ES-I3 (cell line): ENCODE measurements at regions not wholly inside any gene's neighbourhood (a gene's known extent, or its start where the extent isn't known, plus 50 kb on each side); places are given as distances from the start of the nearest gene placed in this dataset.

Experiments
- H3K36me3 ChIP-seq: 2 replicates; pipeline ENCODE4 v1.6.1; 2013; ENCODE audit warnings: mild to moderate bottlenecking, low read length, control low read depth, moderate library complexity; ENCODE audit not compliant: insufficient read depth
- H3K4me1 ChIP-seq: 2 replicates; pipeline ENCODE4 v1.6.1; 2013; ENCODE audit warnings: mild to moderate bottlenecking, control low read depth, low read length; ENCODE audit not compliant: insufficient read depth
- H3K9ac ChIP-seq: 2 replicates; pipeline ENCODE4 v1.6.1; 2013; ENCODE audit warnings: low read depth, mild to moderate bottlenecking, low read length, moderate library complexity
- H3K9me3 ChIP-seq: 2 replicates; pipeline ENCODE4 v1.6.1; 2013; ENCODE audit warnings: mild to moderate bottlenecking, low read length, moderate library complexity; ENCODE audit not compliant: control insufficient read depth, insufficient read depth

GRCh38 chr15:31570591-31570990 lies 244.0 kb downstream of the KLF13 start:
- Histone ChIP-seq H3K9me3 (no peaks in the 10 kb centered on the region), H3K36me3 (no peaks in the 10 kb centered on the region), H3K4me1 (no peaks in the 10 kb centered on the region), H3K9ac (no peak overlapping the region)

DNA sequence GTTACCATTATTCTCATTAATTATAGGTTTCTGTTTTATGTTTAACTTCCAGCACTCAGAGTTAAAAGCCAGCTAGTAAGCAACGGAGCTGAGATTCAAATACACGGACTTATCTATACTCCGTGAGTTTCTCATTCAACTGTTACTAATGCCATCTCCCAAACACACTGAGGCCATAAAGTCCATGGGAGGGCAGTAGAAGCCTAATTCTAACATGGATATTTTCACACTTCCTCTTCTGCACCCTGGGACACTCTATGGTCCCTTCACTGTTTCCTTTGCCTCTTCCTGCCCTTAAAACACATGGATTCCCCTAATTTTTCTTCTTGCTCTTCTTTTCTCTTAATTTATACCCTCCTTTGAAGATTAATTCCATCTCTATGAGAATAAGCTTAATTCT lies 245.0 kb downstream of the KLF13 start:
- Histone ChIP-seq H3K36me3 (no peaks in the 10 kb centered on the region), H3K9ac (no peak overlapping the region), H3K4me1 (peaks cover 3% of the 10 kb centered on the region; the same call in 1 of the 2 replicates), H3K9me3 (no peaks in the 10 kb centered on the region)

DNA sequence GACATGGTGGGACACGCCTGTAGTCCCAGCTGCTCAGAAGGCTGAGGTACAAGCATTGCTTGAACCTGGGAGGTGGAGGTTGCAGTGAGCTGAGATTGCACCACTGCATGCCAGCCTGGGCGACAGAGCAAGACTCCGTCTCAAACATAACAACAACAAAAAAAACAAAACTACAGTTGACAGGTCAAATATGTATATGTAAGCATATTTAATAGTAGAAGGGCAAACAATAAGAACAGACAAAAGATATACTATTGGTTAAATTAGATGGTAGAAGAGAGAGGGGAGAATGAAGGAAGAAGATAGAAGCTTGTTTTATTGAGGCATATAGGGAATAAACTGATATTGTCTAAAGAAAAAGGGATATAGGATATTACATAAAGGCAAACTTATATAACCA lies 247.1 kb downstream of the KLF13 start:
- Histone ChIP-seq H3K4me1 (peaks cover 9% of the 10 kb centered on the region; the same call in 1 of the 2 replicates), H3K9me3 (no peaks in the 10 kb centered on the region)

GRCh38 chr15:31574766-31575165 lies 248.1 kb downstream of the KLF13 start:
- peaks cover 9% of the 10 kb centered on the region; the same call in 1 of the 2 replicates for H3K4me1 ChIP-seq
- H3K9ac ChIP-seq, result no peak overlapping the region
- H3K36me3 ChIP-seq, result no peaks in the 10 kb centered on the region
- H3K9me3 ChIP-seq, result peaks cover under 1% of the 10 kb centered on the region; the same call in 1 of the 2 replicates

More for the DNA sequence above, 247.1 kb downstream of the KLF13 start:
- H3K9ac ChIP-seq, result no peak overlapping the region
- H3K36me3 ChIP-seq, result no peaks in the 10 kb centered on the region

- Histone ChIP-seq H3K36me3 (no peaks in the 10 kb centered on the region), H3K9ac (no peak overlapping the region), H3K4me1 (peaks cover 9% of the 10 kb centered on the region; the same call in 1 of the 2 replicates), H3K9me3 (peaks cover 4% of the 10 kb centered on the region; the same call in 1 of the 2 replicates)
Observed at GRCh38 chr15:31577108-31577507, 250.5 kb downstream of the KLF13 start.

DNA sequence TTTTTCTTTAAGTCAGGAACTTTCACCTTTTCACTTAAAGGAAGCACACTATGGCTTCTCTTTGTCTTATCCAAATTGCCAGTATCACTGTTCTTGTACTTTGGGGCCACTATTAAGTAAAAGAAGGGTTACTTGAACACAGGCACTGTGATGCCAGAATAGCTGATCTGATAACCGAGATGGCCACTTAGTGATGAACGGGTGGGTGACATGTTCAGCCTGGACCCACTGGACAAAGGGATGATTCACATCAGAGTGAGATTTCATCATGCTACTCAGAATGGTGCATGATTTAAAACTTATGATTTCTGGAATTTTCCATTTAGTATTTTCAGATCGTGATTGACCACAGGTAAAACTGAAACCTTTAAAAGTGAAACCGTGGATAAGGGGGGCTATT lies 252.6 kb downstream of the KLF13 start:
- H3K9ac ChIP-seq, result no peak overlapping the region
- H3K9me3 ChIP-seq, result peaks cover 4% of the 10 kb centered on the region; the same call in 1 of the 2 replicates
- H3K4me1 ChIP-seq, result peaks cover 9% of the 10 kb centered on the region; the same call in 1 of the 2 replicates
- no peaks in the 10 kb centered on the region for H3K36me3 ChIP-seq

- Histone ChIP-seq H3K9ac (no peak overlapping the region), H3K4me1 (peaks cover 9% of the 10 kb centered on the region; the same call in 1 of the 2 replicates), H3K9me3 (peaks cover 4% of the 10 kb centered on the region; the same call in 1 of the 2 replicates), H3K36me3 (no peaks in the 10 kb centered on the region)
Observed at GRCh38 chr15:31579976-31580375, 253.3 kb downstream of the KLF13 start.

GRCh38 chr15:31584195-31584594 lies 257.6 kb downstream of the KLF13 start:
- Histone ChIP-seq H3K36me3 (no peaks in the 10 kb centered on the region), H3K9me3 (peaks cover 4% of the 10 kb centered on the region; the same call in 1 of the 2 replicates), H3K4me1 (no peaks in the 10 kb centered on the region), H3K9ac (no peak overlapping the region)

- H3K9ac ChIP-seq, result no peak overlapping the region
- no peaks in the 10 kb centered on the region for H3K36me3 ChIP-seq
- no peaks in the 10 kb centered on the region for H3K4me1 ChIP-seq
- no peaks in the 10 kb centered on the region for H3K9me3 ChIP-seq
Observed at GRCh38 chr15:31585240-31585639, 258.6 kb downstream of the KLF13 start.

DNA sequence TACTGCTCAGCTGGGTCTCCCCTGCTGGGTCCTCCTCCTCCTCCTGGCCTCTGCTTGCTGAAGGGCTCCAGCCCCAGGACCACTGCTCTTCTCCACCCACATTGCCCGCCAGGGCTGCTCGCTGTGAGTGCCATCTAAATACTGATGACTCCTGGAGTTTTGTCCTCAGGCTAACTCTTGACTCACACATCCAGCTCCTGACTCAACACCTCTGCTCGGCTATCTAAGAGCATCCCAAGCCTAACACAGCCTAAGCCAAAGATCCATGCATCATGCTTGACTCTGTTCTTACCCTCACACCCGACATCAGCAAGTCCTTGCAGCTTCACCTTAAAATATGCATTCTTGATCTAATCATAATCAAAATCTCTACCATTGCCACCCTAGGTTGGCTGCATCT lies 260.2 kb downstream of the KLF13 start:
- Histone ChIP-seq H3K9ac (no peak overlapping the region), H3K9me3 (no peaks in the 10 kb centered on the region)

GRCh38 chr15:31587583-31587982 lies 260.9 kb downstream of the KLF13 start:
- Histone ChIP-seq H3K36me3 (no peaks in the 10 kb centered on the region), H3K9ac (no peak overlapping the region), H3K4me1 (peaks cover 10% of the 10 kb centered on the region), H3K9me3 (no peaks in the 10 kb centered on the region)

More for the DNA sequence above, 260.2 kb downstream of the KLF13 start:
- peaks cover 10% of the 10 kb centered on the region for H3K4me1 ChIP-seq
- H3K36me3 ChIP-seq, result no peaks in the 10 kb centered on the region

- H3K36me3 ChIP-seq, result no peaks in the 10 kb centered on the region
- H3K9ac ChIP-seq, result no peak overlapping the region
- H3K9me3 ChIP-seq, result no peaks in the 10 kb centered on the region
- H3K4me1 ChIP-seq, result peaks cover 10% of the 10 kb centered on the region
Observed at GRCh38 chr15:31590609-31591008, 264.0 kb downstream of the KLF13 start.

DNA sequence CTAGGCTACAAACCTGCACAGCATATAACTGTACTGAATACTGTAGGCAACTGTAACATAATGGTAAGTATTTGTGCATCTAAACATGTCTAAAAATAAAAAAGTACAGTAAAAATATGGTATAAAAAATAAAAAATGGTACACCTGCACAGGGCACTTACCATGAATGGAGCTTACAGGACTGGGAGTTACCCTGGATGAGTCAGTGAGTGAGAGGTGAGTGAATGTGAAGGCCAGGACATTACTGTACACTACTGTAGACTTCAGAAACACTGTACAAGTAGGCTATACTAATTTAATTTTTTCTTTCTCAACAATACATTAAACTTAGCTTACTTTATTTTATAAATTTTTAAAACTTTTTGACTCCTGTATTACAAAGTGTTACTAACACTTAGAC lies 265.3 kb downstream of the KLF13 start:
- no peaks in the 10 kb centered on the region for H3K9me3 ChIP-seq
- H3K36me3 ChIP-seq, result no peaks in the 10 kb centered on the region
- H3K4me1 ChIP-seq, result peaks cover 10% of the 10 kb centered on the region
- H3K9ac ChIP-seq, result no peak overlapping the region

GRCh38 chr15:31597466-31597865 lies 270.8 kb downstream of the KLF13 start:
- Histone ChIP-seq H3K9ac (no peak overlapping the region), H3K36me3 (no peaks in the 10 kb centered on the region), H3K4me1 (peaks cover 6% of the 10 kb centered on the region; the same call in 1 of the 2 replicates), H3K9me3 (no peaks in the 10 kb centered on the region)

DNA sequence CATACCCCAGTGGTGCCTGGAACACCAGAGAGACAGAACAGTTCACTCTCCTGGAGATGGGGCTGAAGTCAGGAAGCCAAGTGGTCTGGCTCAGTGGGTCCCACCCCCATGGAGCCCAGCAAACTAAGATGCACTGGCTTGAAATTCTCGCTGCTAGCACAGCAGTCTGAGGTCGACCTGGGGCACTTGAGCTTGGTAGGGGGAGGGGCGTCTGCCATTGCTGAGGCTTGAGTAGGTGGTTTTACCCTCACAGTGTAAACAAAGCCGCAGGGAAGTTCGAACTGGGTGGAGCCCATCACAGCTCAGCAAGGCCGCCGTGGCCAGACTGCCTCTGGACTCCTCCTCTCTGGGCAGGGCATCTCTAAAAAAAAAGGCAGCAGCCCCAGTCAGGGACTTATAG lies 272.0 kb downstream of the KLF13 start:
- Histone ChIP-seq H3K9ac (no peak overlapping the region; the same call in 1 of the 2 replicates), H3K9me3 (no peaks in the 10 kb centered on the region), H3K36me3 (no peaks in the 10 kb centered on the region), H3K4me1 (peaks cover 6% of the 10 kb centered on the region; the same call in 1 of the 2 replicates)
